ENCODE measurements at regions not wholly inside any gene's neighbourhood (a gene's known extent, or its start where the extent isn't known, plus 50 kb on each side); places are given as distances from the start of the nearest gene placed in this dataset.
"Not testable (repeated sequence)": the region's sequence is repeated elsewhere in the genome, so short reads cannot be mapped to it uniquely, and the experiment has no call there.

DNA sequence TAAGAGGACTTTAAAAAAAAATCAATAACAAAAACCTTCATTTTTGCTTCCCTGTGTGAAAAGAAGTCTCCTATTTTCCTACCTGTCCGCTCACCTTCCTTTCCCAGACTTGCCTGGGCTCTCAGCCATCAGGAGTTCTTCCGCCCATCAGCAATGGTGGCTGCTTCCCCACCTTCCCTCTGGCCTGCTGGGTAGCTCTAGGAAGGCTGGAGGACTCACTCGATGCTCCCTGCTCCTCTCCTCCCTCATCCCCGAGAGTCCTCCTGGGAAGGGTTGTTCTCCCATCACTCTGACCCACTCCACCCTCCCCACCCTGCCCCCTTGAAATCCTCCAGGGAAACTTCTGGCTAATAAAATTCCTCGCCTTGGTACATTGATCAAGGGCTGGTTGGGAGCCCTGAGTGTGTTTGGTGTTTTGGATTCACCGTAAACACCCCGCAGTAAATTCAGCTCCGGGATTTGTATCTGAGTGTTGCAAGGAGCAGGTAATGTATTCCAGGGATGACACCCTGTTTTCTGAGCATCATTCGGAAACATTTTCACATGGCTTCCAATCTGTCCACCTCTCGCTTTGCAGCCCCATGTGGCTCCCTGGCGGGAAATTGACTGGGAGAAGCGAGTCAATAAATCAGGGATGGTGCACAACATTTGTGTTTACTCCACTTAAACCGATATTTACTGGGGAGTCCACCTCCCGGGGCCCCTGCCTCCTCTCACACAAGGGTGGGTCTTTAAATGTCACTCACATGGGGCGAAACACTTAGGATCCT is 126.4 kb upstream of the SDK1 start:
- Histone ChIP-seq H3K27ac (ENCODE audit: low read depth in 1 of 3, low read length in 2 of 3) (no peak overlapping the region), H3K4me1 (ENCODE audit: control insufficient read depth in 3 of 3, insufficient read depth in 2 of 3, low read depth in 1 of 3, low read length in 2 of 3) (no peaks in the 10 kb centered on the region), H3K27me3 (ENCODE audit: control insufficient read depth in 3 of 3, insufficient read depth in 3 of 3, low read length in 3 of 3) (peaks cover 0 to 4% (median 0%) of the 10 kb centered on the region in 3 donors), H3K36me3 (ENCODE audit: control insufficient read depth in 3 of 3, insufficient read depth in 2 of 3, low read depth in 1 of 3, low read length in 3 of 3) (no peaks in the 10 kb centered on the region), H3K4me3 (ENCODE audit: low read depth in 1 of 3, low read length in 3 of 3) (no peak overlapping the region), H3K9me3 (ENCODE audit: control insufficient read depth in 2 of 2, insufficient read depth in 1 of 2, low read depth in 1 of 2, low read length in 1 of 2) (peaks cover 0 to 5% of the 10 kb centered on the region in 2 donors)
- DNase-seq (no peak), FAIRE-seq (no peak)
- 81 to 84% (median 83%) methylated on average over 15 of the region's 15 CpGs for WGBS, 3 donors

DNA sequence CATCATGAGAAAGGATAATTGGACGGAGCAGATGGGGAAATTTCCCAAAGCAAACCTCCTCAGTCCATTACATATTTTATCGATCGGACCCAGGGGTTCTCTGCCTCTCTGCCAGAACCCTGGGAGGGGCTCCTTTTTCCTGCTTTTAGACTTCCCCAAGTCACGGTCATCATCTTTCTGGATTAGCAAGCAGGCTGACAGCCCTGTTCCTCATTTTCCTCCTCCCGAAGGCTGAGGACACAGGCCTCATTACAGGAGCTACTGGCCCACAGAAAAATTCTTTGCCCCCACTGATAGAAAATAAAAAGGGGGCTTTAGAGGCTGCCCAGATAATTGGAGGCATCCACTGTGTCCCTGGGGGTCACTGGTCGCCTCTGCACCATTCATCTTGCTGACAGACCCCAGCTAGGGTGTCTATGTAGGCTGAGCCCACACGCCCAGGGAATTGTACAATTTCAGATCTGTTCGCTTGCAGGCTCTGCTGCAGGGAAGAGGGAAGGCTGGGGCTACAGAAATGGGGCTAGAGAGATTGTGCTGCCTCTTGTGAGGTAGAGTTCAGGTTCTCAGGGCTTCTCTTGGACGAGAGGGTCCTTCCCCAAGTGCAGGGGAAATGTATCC is 125.7 kb upstream of the SDK1 start:
- no peaks in the 10 kb centered on the region for H3K36me3 ChIP-seq (ENCODE audit: control insufficient read depth in 3 of 3, insufficient read depth in 2 of 3, low read depth in 1 of 3, low read length in 3 of 3)
- WGBS, 3 donors, result 82 to 87% (median 82%) methylated on average over 9 of the region's 9 CpGs
- no peak for FAIRE-seq
- DNase-seq, result no peak
- H3K9me3 ChIP-seq (ENCODE audit: control insufficient read depth in 2 of 2, insufficient read depth in 1 of 2, low read depth in 1 of 2, low read length in 1 of 2), result peaks cover 0 to 5% of the 10 kb centered on the region in 2 donors
- no peak overlapping the region for H3K27ac ChIP-seq (ENCODE audit: low read depth in 1 of 3, low read length in 2 of 3)
- H3K27me3 ChIP-seq (ENCODE audit: control insufficient read depth in 3 of 3, insufficient read depth in 3 of 3, low read length in 3 of 3), result peaks cover 0 to 1% (median 0%) of the 10 kb centered on the region in 3 donors
- H3K4me3 ChIP-seq (ENCODE audit: low read depth in 1 of 3, low read length in 3 of 3), result no peak overlapping the region
- H3K4me1 ChIP-seq (ENCODE audit: control insufficient read depth in 3 of 3, insufficient read depth in 2 of 3, low read depth in 1 of 3, low read length in 2 of 3), result no peaks in the 10 kb centered on the region

DNA sequence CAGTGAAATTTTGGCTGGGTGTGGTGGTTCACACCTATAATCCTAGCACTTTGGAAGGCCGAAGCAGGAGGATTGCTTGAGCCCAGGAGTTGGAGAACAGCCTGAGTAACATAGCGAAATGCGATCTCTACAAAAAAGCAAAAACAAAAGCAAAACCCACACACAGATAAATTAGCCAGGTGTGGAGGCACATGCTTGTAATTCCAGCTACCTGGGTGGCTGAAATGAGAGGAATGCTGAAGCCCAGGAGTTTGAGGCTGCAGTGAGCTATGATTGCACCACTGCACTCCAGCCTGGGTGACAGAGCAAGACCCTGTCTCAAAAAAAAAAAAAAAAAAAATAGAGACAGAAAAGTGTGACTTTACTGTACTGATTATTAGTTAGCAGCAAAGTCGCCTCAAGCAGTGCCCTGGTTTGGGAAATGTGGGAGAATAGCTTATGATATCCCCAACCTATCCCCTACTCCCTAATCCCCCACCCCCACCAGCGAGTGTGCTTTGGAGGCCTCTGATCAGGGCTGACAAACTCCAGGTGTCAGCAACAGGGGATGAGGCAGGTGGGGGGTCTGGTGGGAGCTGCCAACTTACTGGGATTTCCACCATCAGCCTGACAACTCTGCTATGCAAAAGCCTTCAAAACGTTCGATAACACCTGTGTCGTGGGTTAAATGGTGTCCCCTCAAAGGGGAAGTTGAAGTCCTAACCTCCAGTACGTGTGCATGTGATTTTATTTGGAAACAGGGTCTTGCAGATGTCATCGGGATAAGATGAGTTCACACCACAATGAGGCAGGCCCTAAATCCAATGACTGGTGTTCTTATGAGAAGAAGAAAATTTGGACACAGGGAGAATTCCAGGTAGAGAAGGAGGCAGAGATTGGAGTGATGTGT is 124.7 kb upstream of the SDK1 start:
- DNase-seq (no peak), FAIRE-seq (no peak)
- no peaks in the 10 kb centered on the region for H3K36me3 ChIP-seq (ENCODE audit: control insufficient read depth in 3 of 3, insufficient read depth in 2 of 3, low read depth in 1 of 3, low read length in 3 of 3)
- no peaks in the 10 kb centered on the region for H3K27me3 ChIP-seq (ENCODE audit: control insufficient read depth in 3 of 3, insufficient read depth in 3 of 3, low read length in 3 of 3)
- H3K9me3 ChIP-seq (ENCODE audit: control insufficient read depth in 2 of 2, insufficient read depth in 1 of 2, low read depth in 1 of 2, low read length in 1 of 2), result peaks cover 0 to 5% of the 10 kb centered on the region in 2 donors
- H3K27ac ChIP-seq (ENCODE audit: low read depth in 1 of 3, low read length in 2 of 3), result no peak overlapping the region
- 67 to 69% (median 68%) methylated on average over 10 of the region's 10 CpGs for WGBS, 3 donors
- H3K4me3 ChIP-seq (ENCODE audit: low read depth in 1 of 3, low read length in 3 of 3), result no peak overlapping the region
- H3K4me1 ChIP-seq (ENCODE audit: control insufficient read depth in 3 of 3, insufficient read depth in 2 of 3, low read depth in 1 of 3, low read length in 2 of 3), result no peaks in the 10 kb centered on the region

DNA sequence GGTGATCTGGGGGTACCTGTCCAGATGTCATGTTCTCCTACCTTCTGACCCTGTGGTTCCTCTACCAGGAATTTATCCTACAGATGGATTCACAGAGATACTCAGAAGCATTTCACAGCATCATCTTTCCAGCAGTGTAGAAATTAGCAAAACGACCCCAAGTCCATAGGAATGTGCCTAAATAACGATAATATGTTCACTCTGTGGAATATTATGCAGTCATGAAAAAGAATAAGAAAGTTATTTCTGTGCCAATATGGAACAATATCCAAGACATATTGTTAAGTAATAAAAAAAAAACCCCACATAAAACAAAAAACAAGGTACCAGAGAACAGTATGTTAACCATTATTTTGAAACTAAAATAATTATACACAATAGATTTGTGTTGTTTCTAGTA is 123.8 kb upstream of the SDK1 start:
- Histone ChIP-seq H3K9me3 (ENCODE audit: control insufficient read depth in 2 of 2, insufficient read depth in 1 of 2, low read depth in 1 of 2, low read length in 1 of 2) (no peaks in the 10 kb centered on the region), H3K27me3 (ENCODE audit: control insufficient read depth in 3 of 3, insufficient read depth in 3 of 3, low read length in 3 of 3) (no peaks in the 10 kb centered on the region), H3K4me3 (ENCODE audit: low read depth in 1 of 3, low read length in 3 of 3) (no peak overlapping the region), H3K4me1 (ENCODE audit: control insufficient read depth in 3 of 3, insufficient read depth in 2 of 3, low read depth in 1 of 3, low read length in 2 of 3) (no peaks in the 10 kb centered on the region), H3K36me3 (ENCODE audit: control insufficient read depth in 3 of 3, insufficient read depth in 2 of 3, low read depth in 1 of 3, low read length in 3 of 3) (no peaks in the 10 kb centered on the region), H3K27ac (ENCODE audit: low read depth in 1 of 3, low read length in 2 of 3) (no peak overlapping the region)
- FAIRE-seq, result no peak
- DNase-seq, result no peak
- 65 to 76% (median 74%) methylated on average over 2 of the region's 2 CpGs for WGBS, 3 donors

DNA sequence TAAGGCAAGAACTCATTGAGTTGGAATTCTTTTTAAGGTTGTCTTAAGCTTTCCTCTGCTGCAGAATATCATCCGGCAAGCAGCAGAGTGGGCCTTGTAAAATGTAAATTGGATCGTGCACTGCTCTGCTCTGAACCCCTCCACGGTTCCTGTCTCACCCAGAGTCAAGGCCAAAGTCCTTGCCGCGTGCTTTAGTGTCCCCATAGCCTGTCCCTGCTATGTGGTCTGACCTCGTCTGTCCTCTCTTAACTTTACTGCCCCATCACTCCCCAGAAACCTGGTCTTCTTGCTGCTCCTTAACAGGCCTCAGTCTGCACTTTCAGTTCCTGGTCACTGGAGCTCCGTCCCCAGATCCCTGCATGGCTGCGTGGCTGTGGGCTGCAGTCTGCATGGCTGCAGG is 121.6 kb upstream of the SDK1 start:
- H3K4me1 ChIP-seq (ENCODE audit: control insufficient read depth in 3 of 3, insufficient read depth in 2 of 3, low read depth in 1 of 3, low read length in 2 of 3), result no peaks in the 10 kb centered on the region
- peaks cover 0 to 4% (median 0%) of the 10 kb centered on the region in 3 donors for H3K27me3 ChIP-seq (ENCODE audit: control insufficient read depth in 3 of 3, insufficient read depth in 3 of 3, low read length in 3 of 3)
- DNase-seq (peak in 1 of 2 donors; percentile 16), FAIRE-seq (no peak)
- no peaks in the 10 kb centered on the region for H3K36me3 ChIP-seq (ENCODE audit: control insufficient read depth in 3 of 3, insufficient read depth in 2 of 3, low read depth in 1 of 3, low read length in 3 of 3)
- H3K4me3 ChIP-seq (ENCODE audit: low read depth in 1 of 3, low read length in 3 of 3), result no peak overlapping the region
- peaks cover 0 to 7% of the 10 kb centered on the region in 2 donors for H3K9me3 ChIP-seq (ENCODE audit: control insufficient read depth in 2 of 2, insufficient read depth in 1 of 2, low read depth in 1 of 2, low read length in 1 of 2)
- 35 to 67% (median 48%) methylated on average over 8 of the region's 8 CpGs for WGBS, 3 donors
- no peak overlapping the region for H3K27ac ChIP-seq (ENCODE audit: low read depth in 1 of 3, low read length in 2 of 3)

DNA sequence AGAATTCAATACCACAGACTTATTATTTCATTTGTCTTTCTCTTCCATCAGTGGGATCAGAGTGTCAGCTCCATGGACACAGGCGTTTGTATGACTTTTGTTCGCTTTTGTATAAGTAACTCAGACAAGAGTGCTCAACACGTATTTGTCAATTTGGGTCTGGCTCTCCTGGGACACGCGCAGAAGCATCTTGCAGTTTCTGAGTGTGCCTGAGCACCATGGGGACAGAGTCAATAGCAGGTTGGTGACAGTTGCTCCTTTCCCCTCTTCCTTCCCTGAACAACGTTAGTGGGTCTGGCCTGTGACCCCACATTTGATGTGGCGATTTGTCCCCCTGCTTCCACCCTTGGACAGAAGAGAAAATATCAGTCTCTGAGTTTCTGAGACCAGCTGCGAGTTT is 120.4 kb upstream of the SDK1 start:
- Histone ChIP-seq H3K9me3 (ENCODE audit: control insufficient read depth in 2 of 2, insufficient read depth in 1 of 2, low read depth in 1 of 2, low read length in 1 of 2) (peaks cover 0 to 7% of the 10 kb centered on the region in 2 donors), H3K4me3 (ENCODE audit: low read depth in 1 of 3, low read length in 3 of 3) (no peak overlapping the region), H3K27ac (ENCODE audit: low read depth in 1 of 3, low read length in 2 of 3) (no peak overlapping the region), H3K36me3 (ENCODE audit: control insufficient read depth in 3 of 3, insufficient read depth in 2 of 3, low read depth in 1 of 3, low read length in 3 of 3) (no peaks in the 10 kb centered on the region), H3K4me1 (ENCODE audit: control insufficient read depth in 3 of 3, insufficient read depth in 2 of 3, low read depth in 1 of 3, low read length in 2 of 3) (no peaks in the 10 kb centered on the region), H3K27me3 (ENCODE audit: control insufficient read depth in 3 of 3, insufficient read depth in 3 of 3, low read length in 3 of 3) (peaks cover 0 to 4% (median 0%) of the 10 kb centered on the region in 3 donors)
- 81 to 85% (median 85%) methylated on average over 8 of the region's 8 CpGs for WGBS, 3 donors
- FAIRE-seq, result no peak
- no peak for DNase-seq

DNA sequence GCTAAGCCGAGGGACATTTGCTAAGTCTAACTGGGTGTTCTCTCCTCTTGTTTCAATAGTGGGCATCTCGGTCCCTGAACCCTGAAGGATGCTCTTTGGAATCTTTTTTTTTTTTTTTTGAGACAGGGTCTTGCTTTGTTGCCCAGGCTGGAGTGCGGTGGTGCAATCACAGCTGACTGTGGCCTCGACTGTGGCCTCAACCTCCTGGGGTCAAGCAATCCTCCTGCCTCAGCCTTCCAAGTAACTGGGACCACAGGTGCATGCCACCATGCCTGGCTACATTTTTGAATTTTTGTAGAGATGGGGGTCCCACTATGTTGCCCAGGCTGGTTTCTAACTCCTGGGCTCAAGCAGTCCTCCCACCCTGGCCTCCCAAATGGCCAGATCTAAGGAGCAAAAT is 119.0 kb upstream of the SDK1 start:
- not testable (repeated sequence) for H3K4me1 ChIP-seq (ENCODE audit: control insufficient read depth in 3 of 3, insufficient read depth in 2 of 3, low read depth in 1 of 3, low read length in 2 of 3); H3K9me3 ChIP-seq (ENCODE audit: control insufficient read depth in 2 of 2, insufficient read depth in 1 of 2, low read depth in 1 of 2, low read length in 1 of 2); FAIRE-seq; H3K4me3 ChIP-seq (ENCODE audit: low read depth in 1 of 3, low read length in 3 of 3); H3K27me3 ChIP-seq (ENCODE audit: control insufficient read depth in 3 of 3, insufficient read depth in 3 of 3, low read length in 3 of 3); H3K36me3 ChIP-seq (ENCODE audit: control insufficient read depth in 3 of 3, insufficient read depth in 2 of 3, low read depth in 1 of 3, low read length in 3 of 3); H3K27ac ChIP-seq (ENCODE audit: low read depth in 1 of 3, low read length in 2 of 3); DNase-seq
- WGBS, 3 donors, result 78 to 80% (median 79%) methylated on average over 4 of the region's 4 CpGs

DNA sequence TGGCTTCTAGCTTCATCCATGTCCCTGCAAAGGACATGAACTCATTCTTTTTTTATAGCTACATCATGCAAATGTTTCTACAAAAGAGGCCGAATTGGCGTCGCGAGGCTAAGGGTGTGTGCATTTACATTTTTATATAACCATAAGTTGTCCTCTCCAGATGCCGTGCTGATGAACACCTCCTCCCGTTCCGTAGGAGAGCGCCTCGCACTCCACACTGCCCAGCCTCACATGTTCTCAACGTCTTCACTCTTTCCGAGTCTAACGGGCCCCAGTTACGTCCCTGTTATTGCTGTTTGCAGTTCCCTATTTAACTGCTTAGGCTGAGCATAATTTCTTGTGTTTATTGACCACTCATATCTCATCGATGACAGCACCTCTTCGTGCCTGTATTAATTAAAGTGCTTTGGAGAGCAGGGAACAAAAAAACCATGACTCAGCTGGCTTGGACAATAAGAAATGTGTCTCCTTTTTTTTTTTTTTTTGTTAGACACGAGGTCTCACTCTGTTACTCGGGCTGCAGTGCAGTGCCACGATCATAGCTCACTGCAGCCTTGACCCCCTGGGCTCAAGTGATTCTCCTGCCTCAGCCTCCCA is 113.5 kb upstream of the SDK1 start:
- H3K27me3 ChIP-seq (ENCODE audit: control insufficient read depth in 3 of 3, insufficient read depth in 3 of 3, low read length in 3 of 3), result peaks cover 0 to 6% (median 0%) of the 10 kb centered on the region in 3 donors
- FAIRE-seq, result no peak
- no peaks in the 10 kb centered on the region for H3K36me3 ChIP-seq (ENCODE audit: control insufficient read depth in 3 of 3, insufficient read depth in 2 of 3, low read depth in 1 of 3, low read length in 3 of 3)
- WGBS, 3 donors, result 77 to 82% (median 78%) methylated on average over 18 of the region's 18 CpGs
- H3K9me3 ChIP-seq (ENCODE audit: control insufficient read depth in 2 of 2, insufficient read depth in 1 of 2, low read depth in 1 of 2, low read length in 1 of 2), result peaks cover 0 to 7% of the 10 kb centered on the region in 2 donors
- no peak for DNase-seq
- no peak overlapping the region for H3K27ac ChIP-seq (ENCODE audit: low read depth in 1 of 3, low read length in 2 of 3)
- H3K4me3 ChIP-seq (ENCODE audit: low read depth in 1 of 3, low read length in 3 of 3), result no peak overlapping the region
- no peaks in the 10 kb centered on the region for H3K4me1 ChIP-seq (ENCODE audit: control insufficient read depth in 3 of 3, insufficient read depth in 2 of 3, low read depth in 1 of 3, low read length in 2 of 3)

Data from small intestine (tissue), 7 donors.